PC-9 (cell line): ENCODE measurements at regions not wholly inside any gene's neighbourhood (a gene's known extent, or its start where the extent isn't known, plus 50 kb on each side); places are given as distances from the start of the nearest gene placed in this dataset.

Source experiments
- BruUV-seq: library from RNA; stranded (reverse); fragments of 400-500 nt; replicated peaks from 2 replicates; lab custom pipeline; 2021; lab: Mats Ljungman, UMichigan
- CTCF ChIA-PET: fragments of 300-600 bp; sonication (Branson Sonifier 250); formaldehyde crosslinking; loops from one replicate; lab custom pipeline; 2022; ENCODE audit warnings: antibody characterized with exemption; lab: Charles Lee
- POLR2A ChIA-PET: fragments of 300-600 bp; sonication (Branson Sonifier 250); formaldehyde crosslinking; loops from one replicate; lab custom pipeline; 2022; ENCODE audit warnings: antibody characterized with exemption; ENCODE audit not compliant: unreplicated experiment; lab: Charles Lee
- DNase-seq, 2 experiments: peaks; one replicate each; pipeline versions ENCODE4 v3.0.0 to v3.0.0-alpha.2; 2015 to 2022; ENCODE audit warnings: mixed read lengths in 1 of 2
- H2AFZ ChIP-seq: fragments of 200-600 bp; sonication (generic); 2 replicates; pipeline ENCODE4 v1.8.1; 2017; ENCODE audit warnings: antibody characterized with exemption
- H3F3A ChIP-seq: fragments of 200-600 bp; sonication (generic); 2 replicates; pipeline ENCODE4 v1.8.1; 2017; ENCODE audit warnings: antibody characterized with exemption, mild to moderate bottlenecking, low read depth; ENCODE audit not compliant: insufficient read depth
- H3K27ac ChIP-seq: fragments of 200-600 bp; sonication (generic); 2 replicates; pipeline ENCODE4 v1.6.1; 2016; ENCODE audit warnings: mixed run types
- H3K27me3 ChIP-seq: fragments of 200-600 bp; sonication (generic); 2 replicates; pipeline ENCODE4 v1.6.1; 2016; ENCODE audit warnings: low read depth, mixed run types; ENCODE audit not compliant: insufficient read depth
- H3K36me3 ChIP-seq: fragments of 200-600 bp; sonication (generic); 2 replicates; pipeline ENCODE4 v1.6.1; 2016; ENCODE audit warnings: low read depth, mixed run types
- H3K4me1 ChIP-seq: fragments of 200-600 bp; sonication (generic); replicated peaks from 2 replicates; pipeline ENCODE4 v1.6.1; 2016; ENCODE audit warnings: mixed run types; ENCODE audit not compliant: insufficient read depth
- H3K4me2 ChIP-seq: fragments of 200-600 bp; sonication (generic); 2 replicates; pipeline ENCODE4 v1.6.1; 2017; ENCODE audit warnings: mixed run types
- H3K4me3 ChIP-seq: fragments of 200-600 bp; sonication (generic); 2 replicates; pipeline ENCODE4 v1.6.1; 2016; ENCODE audit warnings: mixed run types
- H3K79me2 ChIP-seq: fragments of 200-600 bp; sonication (generic); 2 replicates; pipeline ENCODE4 v1.6.1; 2017; ENCODE audit warnings: low read depth, mixed run types
- H3K9me2 ChIP-seq: fragments of 200-600 bp; sonication (generic); 2 replicates; pipeline ENCODE4 v1.8.1; 2017; ENCODE audit warnings: mild to moderate bottlenecking; ENCODE audit not compliant: insufficient read depth
- H3K9me3 ChIP-seq: fragments of 200-600 bp; sonication (generic); 2 replicates; pipeline ENCODE4 v1.8.1; 2016; ENCODE audit warnings: low read depth; ENCODE audit not compliant: insufficient read depth
- H4K20me1 ChIP-seq: fragments of 200-600 bp; sonication (generic); 2 replicates; pipeline ENCODE4 v1.8.1; 2017; ENCODE audit not compliant: insufficient read depth
- CTCF ChIP-seq: fragments of 200-600 bp; sonication (generic); conservative IDR thresholded peaks from 2 replicates; pipeline ENCODE4 v1.6.1; 2017; ENCODE audit warnings: mixed run types, antibody characterized with exemption, mild to moderate bottlenecking, moderate library complexity
- EZH2 ChIP-seq: fragments of 200-600 bp; sonication (generic); IDR thresholded peaks from 2 replicates; pipeline ENCODE4 v1.8.0; 2017; ENCODE audit warnings: antibody characterized with exemption, low read depth
- intact Hi-C: fragments of 100-400 bp; cut with micrococcal nuclease; formaldehyde crosslinking; loops from one replicate; pipeline ENCODE4 v1.10.0; 2022; ENCODE audit not compliant: unreplicated experiment

GRCh38 chr22:49113758-49114157 lies 713.9 kb downstream of the BRD1 start:
- H3K4me1 ChIP-seq: no peaks in the 10 kb centered on the region
- no peak for DNase-seq
- no peak overlapping the region for H3K4me3 ChIP-seq
- no peaks in the 10 kb centered on the region for H3K9me3 ChIP-seq
- BruUV-seq: no TSS peak
- H4K20me1 ChIP-seq: peaks cover 4% of the 10 kb centered on the region; the same call in 1 of the 2 replicates
- no peaks in the 10 kb centered on the region for H3K36me3 ChIP-seq
- no peak overlapping the region for H3K4me2 ChIP-seq
- POLR2A ChIA-PET: no interaction called here
- no peaks in the 10 kb centered on the region for H3K79me2 ChIP-seq
- CTCF ChIA-PET: no interaction called here
- no peaks in the 10 kb centered on the region for H3F3A ChIP-seq
- no peak overlapping the region for H3K27ac ChIP-seq
- H2AFZ ChIP-seq: no peak overlapping the region
- intact Hi-C loops: no loop called here
- no peaks in the 10 kb centered on the region for H3K9me2 ChIP-seq
- TF ChIP-seq EZH2 (no peak), CTCF (no peak)
- peaks cover 97% of the 10 kb centered on the region for H3K27me3 ChIP-seq

GRCh38 chr22:49112661-49113626 lies 714.7 kb downstream of the BRD1 start:
- no peaks in the 10 kb centered on the region for H3K79me2 ChIP-seq
- no peak for DNase-seq
- no peak overlapping the region for H3K4me3 ChIP-seq
- peaks cover 97% of the 10 kb centered on the region for H3K27me3 ChIP-seq
- no peaks in the 10 kb centered on the region for H3K4me1 ChIP-seq
- no peak overlapping the region for H3K4me2 ChIP-seq
- H3K27ac ChIP-seq: no peak overlapping the region
- no peak for TF ChIP-seq CTCF
- no peak for TF ChIP-seq EZH2
- H3K36me3 ChIP-seq: no peaks in the 10 kb centered on the region
- BruUV-seq: no TSS peak
- ChIA-PET POLR2A (no interaction called here), CTCF (no interaction called here)
- no peaks in the 10 kb centered on the region for H3K9me2 ChIP-seq
- H3K9me3 ChIP-seq: no peaks in the 10 kb centered on the region
- H3F3A ChIP-seq: no peaks in the 10 kb centered on the region
- no peak overlapping the region for H2AFZ ChIP-seq
- peaks cover 4% of the 10 kb centered on the region; the same call in 1 of the 2 replicates for H4K20me1 ChIP-seq
- intact Hi-C loops: no loop called here

- Histone ChIP-seq H3K4me1 (no peaks in the 10 kb centered on the region), H3K4me2 (no peak overlapping the region), H3F3A (no peaks in the 10 kb centered on the region), H3K27me3 (peaks cover 97% of the 10 kb centered on the region), H3K79me2 (no peaks in the 10 kb centered on the region), H3K9me3 (no peaks in the 10 kb centered on the region), H3K9me2 (no peaks in the 10 kb centered on the region), H3K4me3 (no peak overlapping the region), H3K36me3 (no peaks in the 10 kb centered on the region), H2AFZ (no peak overlapping the region), H3K27ac (no peak overlapping the region), H4K20me1 (peaks cover 4% of the 10 kb centered on the region; the same call in 1 of the 2 replicates)
- intact Hi-C loops: no loop called here
- CTCF ChIA-PET: no interaction called here
- POLR2A ChIA-PET: no interaction called here
- no peak for DNase-seq
- BruUV-seq: no TSS peak
- no peak for TF ChIP-seq EZH2
- TF ChIP-seq CTCF: no peak
Observed at GRCh38 chr22:49112176-49112575, 715.5 kb downstream of the BRD1 start.
